B cell (primary cell): ENCODE measurements at regions not wholly inside any gene's neighbourhood (a gene's known extent, or its start where the extent isn't known, plus 50 kb on each side); places are given as distances from the start of the nearest gene placed in this dataset.

ENCODE experiments used
- EZH2 ChIP-seq: IDR thresholded peaks from 2 replicates; pipeline ENCODE4 v1.6.1; 2012; ENCODE audit warnings: borderline replicate concordance, low read depth, mild to moderate bottlenecking, moderate library complexity, low read length; ENCODE audit not compliant: insufficient read depth, poor library complexity, severe bottlenecking
- TF ChIP-seq, protein P1 (sequence below): fragments of 200-600 bp; IDR thresholded peaks from one replicate; pipeline ENCODE4 v1.8.0; 2022; ENCODE audit warnings: antibody characterized with exemption, mild to moderate bottlenecking

DNA sequence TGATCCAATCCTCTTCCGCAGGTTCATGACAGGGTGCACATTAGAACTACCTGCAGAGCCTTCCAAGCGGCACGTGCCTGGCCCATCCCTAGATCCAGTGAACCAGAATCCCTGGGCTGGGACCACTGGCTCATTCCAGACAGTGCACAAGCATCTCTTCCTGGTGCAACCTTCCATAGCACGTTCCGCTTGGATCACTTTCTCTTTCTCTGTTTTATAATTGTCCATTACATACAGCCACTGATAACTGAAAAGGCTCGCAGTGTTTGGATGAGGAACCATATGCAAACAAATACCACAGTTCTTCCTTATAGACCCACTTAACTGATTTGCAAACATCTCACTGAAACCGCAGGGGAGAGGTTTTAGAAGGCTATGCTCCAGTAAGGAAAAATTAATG, 59.6 kb upstream of the DDR1 start:
- TF ChIP-seq, protein P1, sequence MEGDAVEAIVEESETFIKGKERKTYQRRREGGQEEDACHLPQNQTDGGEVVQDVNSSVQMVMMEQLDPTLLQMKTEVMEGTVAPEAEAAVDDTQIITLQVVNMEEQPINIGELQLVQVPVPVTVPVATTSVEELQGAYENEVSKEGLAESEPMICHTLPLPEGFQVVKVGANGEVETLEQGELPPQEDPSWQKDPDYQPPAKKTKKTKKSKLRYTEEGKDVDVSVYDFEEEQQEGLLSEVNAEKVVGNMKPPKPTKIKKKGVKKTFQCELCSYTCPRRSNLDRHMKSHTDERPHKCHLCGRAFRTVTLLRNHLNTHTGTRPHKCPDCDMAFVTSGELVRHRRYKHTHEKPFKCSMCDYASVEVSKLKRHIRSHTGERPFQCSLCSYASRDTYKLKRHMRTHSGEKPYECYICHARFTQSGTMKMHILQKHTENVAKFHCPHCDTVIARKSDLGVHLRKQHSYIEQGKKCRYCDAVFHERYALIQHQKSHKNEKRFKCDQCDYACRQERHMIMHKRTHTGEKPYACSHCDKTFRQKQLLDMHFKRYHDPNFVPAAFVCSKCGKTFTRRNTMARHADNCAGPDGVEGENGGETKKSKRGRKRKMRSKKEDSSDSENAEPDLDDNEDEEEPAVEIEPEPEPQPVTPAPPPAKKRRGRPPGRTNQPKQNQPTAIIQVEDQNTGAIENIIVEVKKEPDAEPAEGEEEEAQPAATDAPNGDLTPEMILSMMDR: no peak
- no peak for TF ChIP-seq EZH2
